Stimulated activated CD8-positive, alpha-beta memory T cell treated with anti-CD3 and anti-CD28 coated beads, Interleukin-12 subunit alpha, Interleukin-12 subunit beta, amount 100 ng/mL, for 24 hours (primary cell): ENCODE measurements at regions not wholly inside any gene's neighbourhood (a gene's known extent, or its start where the extent isn't known, plus 50 kb on each side); places are given as distances from the start of the nearest gene placed in this dataset.
"Not testable (repeated sequence)": the region's sequence is repeated elsewhere in the genome, so short reads cannot be mapped to it uniquely, and the experiment has no call there.

Experiments
- DNase-seq: peaks from one replicate; pipeline ENCODE4 v3.0.0-alpha.2; 2020; ENCODE audit errors: extremely low read depth

DNA sequence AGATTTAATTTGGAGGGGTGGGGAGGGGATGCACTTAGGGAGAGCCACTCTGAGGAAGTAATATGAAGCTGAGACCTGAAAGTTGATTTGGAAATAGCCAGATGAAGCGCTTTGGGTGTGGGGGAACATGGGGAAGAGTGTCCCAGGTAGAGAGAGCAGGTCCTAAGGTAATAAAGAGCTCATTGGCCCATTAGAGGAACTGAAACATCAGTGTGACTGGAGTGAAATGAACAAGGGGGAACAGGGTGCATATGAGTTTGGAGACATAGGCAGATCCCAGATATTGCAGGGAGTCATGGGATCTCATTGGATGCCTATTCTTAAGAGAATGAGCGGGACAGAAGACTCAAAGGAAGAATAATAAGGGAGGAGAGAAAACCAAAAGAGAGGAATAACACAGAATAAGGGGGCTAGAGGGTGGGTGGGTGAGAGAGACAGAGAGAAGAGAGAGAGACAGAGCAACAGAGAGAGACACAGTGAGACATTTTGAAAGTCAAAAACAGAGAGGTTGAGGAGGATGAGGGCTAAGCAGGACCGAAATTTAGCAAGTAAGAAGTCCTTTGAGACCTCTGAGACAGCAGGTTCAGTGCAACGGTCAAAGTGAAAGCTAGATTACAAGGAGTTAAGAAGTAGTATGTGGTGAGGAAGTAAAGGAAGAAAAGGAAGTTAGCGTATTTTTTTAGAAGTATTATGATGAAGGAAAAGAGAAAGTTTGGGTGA lies 54.1 kb upstream of the NOTCH2NLA start:
- not testable (repeated sequence) for DNase-seq

DNA sequence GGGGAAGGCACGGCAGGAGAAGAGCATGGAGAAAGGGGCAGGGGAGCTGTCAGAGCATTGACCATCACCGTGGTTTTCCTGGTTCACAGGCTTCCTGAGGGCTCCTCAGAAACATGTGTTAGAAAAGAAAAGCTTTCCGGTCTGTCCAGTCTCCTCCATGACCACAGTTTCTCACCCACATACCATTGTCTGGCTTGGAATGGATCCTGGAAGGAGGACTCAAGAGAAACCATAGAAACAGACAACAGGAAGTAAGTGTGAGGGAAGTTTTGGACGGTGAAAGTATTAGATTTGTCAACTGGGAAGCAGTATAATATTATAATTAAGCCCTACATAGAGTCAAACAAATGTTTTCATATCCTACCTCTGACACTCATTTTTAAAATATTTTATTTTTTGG lies 52.7 kb upstream of the NOTCH2NLA start:
- DNase-seq = not testable (repeated sequence)

DNA sequence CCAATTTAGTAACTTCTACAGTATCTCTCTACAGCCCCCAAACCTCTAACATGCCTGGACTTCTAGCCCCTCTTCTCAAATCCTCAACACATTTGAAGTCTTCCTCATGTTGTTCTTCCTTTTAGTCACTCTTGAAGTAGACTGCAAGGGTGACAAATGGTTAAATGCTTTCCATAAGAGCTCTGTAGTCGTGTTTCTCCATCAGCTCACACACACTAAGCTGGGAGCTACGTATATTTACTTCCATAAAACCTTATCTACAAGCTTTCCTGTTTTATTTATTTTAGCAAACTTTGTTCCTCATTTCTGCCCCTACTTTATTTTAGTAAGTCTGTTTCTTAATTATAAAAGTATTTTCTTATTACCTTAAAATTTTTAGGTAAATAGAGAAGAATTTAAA lies 49.9 kb upstream of the NOTCH2NLA start:
- DNase-seq = not testable (repeated sequence)
